GM19468 (cell line): ENCODE measurements at regions not wholly inside any gene's neighbourhood (a gene's known extent, or its start where the extent isn't known, plus 50 kb on each side); places are given as distances from the start of the nearest gene placed in this dataset.
"Not testable (repeated sequence)": the region's sequence is repeated elsewhere in the genome, so short reads cannot be mapped to it uniquely, and the experiment has no call there.

Source experiments
- ATAC-seq: cut with Tn5 transposase; IDR thresholded peaks from one replicate; pipeline ENCODE4 v1.9.1; 2021; ENCODE audit warnings: mild to moderate bottlenecking, moderate library complexity, moderate number of reproducible peaks; ENCODE audit not compliant: unreplicated experiment; ENCODE audit errors: extremely low read depth

GRCh38 chr14:87045246-87045645 lies 947.7 kb downstream of the GALC start:
- ATAC-seq, result no peak

- no peak for ATAC-seq
These were observed 948.2 kb downstream of the GALC start for GRCh38 chr14:87044807-87045206.

GRCh38 chr14:87043667-87044200 lies 949.2 kb downstream of the GALC start:
- ATAC-seq, result no peak

- ATAC-seq, result no peak
These were observed 950.6 kb downstream of the GALC start for GRCh38 chr14:87042354-87042753.

GRCh38 chr14:87041290-87042020 lies 951.5 kb downstream of the GALC start:
- no peak for ATAC-seq

DNA sequence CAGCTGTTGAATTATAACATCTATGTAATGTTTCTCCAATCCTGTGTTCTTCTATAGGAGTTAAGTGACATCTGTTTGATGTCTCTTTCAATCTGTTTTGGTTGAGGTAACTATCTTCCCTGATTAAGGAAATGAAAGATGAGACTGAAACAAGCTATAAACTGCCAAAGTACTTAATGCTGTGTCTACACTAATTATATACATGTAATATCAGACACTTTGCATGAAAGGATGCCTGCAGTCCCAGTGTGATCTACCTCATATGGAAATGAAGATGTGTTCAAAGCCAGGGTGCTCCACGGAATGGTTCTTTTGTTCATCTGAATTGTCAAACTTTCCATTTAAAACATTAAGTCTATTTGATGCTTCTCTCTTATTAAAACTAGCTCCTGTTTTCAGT lies 958.3 kb downstream of the GALC start:
- ATAC-seq, result no peak

- ATAC-seq, result no peak
These were observed 962.8 kb downstream of the GALC start for GRCh38 chr14:87030197-87030596.

GRCh38 chr14:87020106-87020505 lies 972.9 kb downstream of the GALC start:
- ATAC-seq, result not testable (repeated sequence)

GRCh38 chr14:87018294-87018693 lies 974.7 kb downstream of the GALC start:
- no peak for ATAC-seq

- ATAC-seq, result no peak
These were observed 975.6 kb downstream of the GALC start for GRCh38 chr14:87017335-87017734.

DNA sequence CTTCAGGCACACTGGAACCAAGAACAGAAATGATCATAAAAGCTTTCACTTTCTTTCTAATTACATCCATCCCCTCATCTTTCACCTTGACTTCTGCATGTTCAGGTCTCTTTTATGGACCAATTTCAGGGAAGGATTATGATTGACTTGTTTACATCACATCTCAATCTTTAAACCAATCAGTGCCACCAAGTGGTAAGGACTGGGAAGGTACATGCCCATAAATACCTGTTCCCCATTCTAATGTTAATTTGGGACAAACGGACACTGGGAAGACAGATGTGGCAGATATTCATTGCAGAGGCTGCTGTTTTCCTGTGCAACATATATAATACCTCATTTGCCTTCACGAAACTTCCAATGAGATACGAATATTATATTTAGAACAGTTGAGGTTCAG lies 978.1 kb downstream of the GALC start:
- no peak for ATAC-seq

- no peak for ATAC-seq
These were observed 979.4 kb downstream of the GALC start for GRCh38 chr14:87013583-87013982.

GRCh38 chr14:87008965-87009364 lies 984.0 kb downstream of the GALC start:
- no peak for ATAC-seq

DNA sequence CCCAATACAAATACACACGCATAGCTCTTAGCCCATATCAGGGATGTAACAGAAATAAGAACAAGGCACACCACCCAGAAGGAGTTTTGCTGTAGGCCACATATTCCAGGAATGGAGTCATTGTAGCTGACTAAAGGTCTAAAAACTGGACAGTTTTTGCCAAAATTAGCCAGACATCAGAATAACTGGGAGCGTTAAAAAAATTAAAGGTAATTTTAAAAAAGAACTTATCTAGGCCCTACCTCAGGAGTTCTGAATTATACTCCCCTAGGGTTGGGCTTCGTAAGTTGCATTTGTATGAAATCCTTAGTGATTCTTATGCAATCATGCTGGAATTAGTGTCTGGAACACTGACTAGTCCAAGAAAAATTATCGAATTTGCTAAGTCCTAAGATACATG lies 987.7 kb downstream of the GALC start:
- no peak for ATAC-seq

DNA sequence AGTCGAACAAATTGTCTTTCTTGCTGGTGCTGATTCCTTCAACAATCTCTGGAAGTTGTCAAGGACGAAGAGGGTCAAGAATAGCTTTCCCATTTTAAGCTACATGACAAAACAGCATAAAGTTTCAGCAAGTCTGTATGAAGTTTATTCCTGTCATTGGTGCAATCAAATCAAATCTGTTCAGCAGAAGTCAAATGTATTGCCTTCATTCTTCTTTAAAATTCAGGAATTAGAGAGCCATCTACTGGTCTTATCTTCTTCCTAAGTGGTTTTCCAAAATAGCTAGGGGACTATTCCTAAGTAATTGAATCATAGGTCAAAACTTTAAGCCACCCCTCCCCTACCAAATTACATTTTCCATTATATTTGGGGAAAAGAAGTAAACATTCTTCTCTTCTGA lies 990.2 kb downstream of the GALC start:
- ATAC-seq, result no peak

- no peak for ATAC-seq
These were observed 991.6 kb downstream of the GALC start for GRCh38 chr14:87001333-87001732.

GRCh38 chr14:87000081-87000480 lies 992.9 kb downstream of the GALC start:
- no peak for ATAC-seq

- ATAC-seq, result no peak
These were observed 993.9 kb downstream of the GALC start for GRCh38 chr14:86999036-86999435.

DNA sequence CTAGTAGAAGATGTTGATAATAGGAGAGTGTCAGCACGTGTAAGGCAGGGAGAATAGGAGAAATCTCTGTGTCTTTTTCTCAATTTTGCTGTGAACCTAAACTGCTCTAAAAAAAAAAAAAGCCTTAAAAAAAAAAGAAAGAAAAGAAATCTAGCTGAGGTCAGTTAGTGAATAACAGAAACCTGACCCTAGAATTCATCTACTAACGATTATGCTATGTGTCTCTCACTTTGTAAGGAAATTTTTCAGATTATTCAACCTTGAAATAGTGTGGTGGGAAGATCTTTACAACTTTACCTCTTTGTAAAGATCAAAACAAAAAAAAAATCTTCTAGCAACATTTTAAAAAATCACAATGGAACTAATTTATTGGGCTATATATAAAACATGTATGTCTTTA lies 995.7 kb downstream of the GALC start:
- no peak for ATAC-seq

- no peak for ATAC-seq
These were observed 1002.6 kb downstream of the GALC start for GRCh38 chr14:86990396-86990795.

DNA sequence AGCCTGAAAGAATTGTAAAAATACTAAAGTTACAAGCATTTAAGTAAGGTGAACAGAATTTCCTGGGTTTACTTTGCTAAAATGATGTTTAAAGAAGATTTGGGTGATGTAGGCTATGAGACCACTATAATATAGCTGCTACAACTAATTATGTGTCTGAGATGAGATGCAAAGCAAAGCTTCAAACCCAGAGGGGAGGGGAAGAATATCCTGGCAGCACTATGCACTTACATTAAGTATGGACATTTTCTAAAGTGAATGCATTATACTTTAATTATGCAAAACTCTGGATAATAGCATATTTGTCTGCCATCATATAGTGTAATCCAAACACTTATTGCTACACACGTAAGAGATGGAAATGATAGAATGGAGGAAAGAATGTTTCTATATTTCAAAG lies 1003.7 kb downstream of the GALC start:
- no peak for ATAC-seq

DNA sequence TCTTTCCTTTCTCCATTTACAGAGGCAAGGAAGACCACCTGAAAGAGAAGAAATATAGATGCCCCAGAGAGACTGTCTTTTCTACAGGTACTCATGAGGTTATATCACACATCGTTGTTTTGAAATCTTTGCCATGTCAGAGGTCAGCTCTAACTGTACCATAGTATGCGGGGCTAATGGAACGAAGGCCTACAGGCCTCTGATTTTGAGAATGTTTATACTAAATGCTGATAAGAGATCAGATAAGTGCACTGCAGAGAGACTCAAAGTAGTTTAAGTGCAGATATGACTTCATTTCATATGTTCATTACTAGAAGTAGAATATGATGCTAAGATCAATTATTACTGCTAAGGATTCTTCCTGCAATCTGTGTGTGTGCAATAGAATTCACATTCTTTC lies 1005.0 kb downstream of the GALC start:
- ATAC-seq, result no peak
